HG02759 (cell line): ENCODE measurements at regions not wholly inside any gene's neighbourhood (a gene's known extent, or its start where the extent isn't known, plus 50 kb on each side); places are given as distances from the start of the nearest gene placed in this dataset.

Source experiments
- ATAC-seq: cut with Tn5 transposase; IDR thresholded peaks from one replicate; pipeline ENCODE4 v1.9.1; 2021; ENCODE audit warnings: mild to moderate bottlenecking, moderate library complexity; ENCODE audit not compliant: unreplicated experiment

- no peak for ATAC-seq
These were observed 228.9 kb upstream of the ARHGAP24 start for GRCh38 chr4:85246055-85246454.

GRCh38 chr4:85250852-85251251, 224.1 kb upstream of the ARHGAP24 start:
- no peak for ATAC-seq

GRCh38 chr4:85257817-85258370, 217.1 kb upstream of the ARHGAP24 start:
- no peak for ATAC-seq

- no peak for ATAC-seq
These were observed 214.9 kb upstream of the ARHGAP24 start for GRCh38 chr4:85260064-85260463.

- no peak for ATAC-seq
These were observed 209.7 kb upstream of the ARHGAP24 start for GRCh38 chr4:85265234-85265633.

GRCh38 chr4:85268188-85268587, 206.8 kb upstream of the ARHGAP24 start:
- no peak for ATAC-seq

- ATAC-seq, result no peak
These were observed 206.0 kb upstream of the ARHGAP24 start for GRCh38 chr4:85268961-85269360.

- no peak for ATAC-seq
These were observed 200.0 kb upstream of the ARHGAP24 start for GRCh38 chr4:85274955-85275354.

GRCh38 chr4:85280963-85281362, 194.0 kb upstream of the ARHGAP24 start:
- no peak for ATAC-seq

- no peak for ATAC-seq
These were observed 183.7 kb upstream of the ARHGAP24 start for GRCh38 chr4:85291226-85291625.

GRCh38 chr4:85298037-85298436, 176.9 kb upstream of the ARHGAP24 start:
- no peak for ATAC-seq

GRCh38 chr4:85302193-85302736, 172.7 kb upstream of the ARHGAP24 start:
- no peak for ATAC-seq

- no peak for ATAC-seq
These were observed 172.2 kb upstream of the ARHGAP24 start for GRCh38 chr4:85302756-85303155.

GRCh38 chr4:85318415-85318814, 156.5 kb upstream of the ARHGAP24 start:
- no peak for ATAC-seq

GRCh38 chr4:85358831-85359230, 116.1 kb upstream of the ARHGAP24 start:
- no peak for ATAC-seq

GRCh38 chr4:85362550-85362949, 112.4 kb upstream of the ARHGAP24 start:
- ATAC-seq, result no peak

- no peak for ATAC-seq
These were observed 107.1 kb upstream of the ARHGAP24 start for GRCh38 chr4:85367815-85368214.

GRCh38 chr4:85368240-85368639, 106.7 kb upstream of the ARHGAP24 start:
- ATAC-seq, result no peak

GRCh38 chr4:85368932-85369331, 106.0 kb upstream of the ARHGAP24 start:
- ATAC-seq, result no peak

GRCh38 chr4:85369703-85370380, 105.1 kb upstream of the ARHGAP24 start:
- ATAC-seq, result peak; percentile 10

- peak; percentile 96 for ATAC-seq
These were observed 104.4 kb upstream of the ARHGAP24 start for GRCh38 chr4:85370400-85371032.

GRCh38 chr4:85372966-85373365, 102.0 kb upstream of the ARHGAP24 start:
- no peak for ATAC-seq
